CD4-positive, alpha-beta T cell (primary cell): ENCODE measurements at regions not wholly inside any gene's neighbourhood (a gene's known extent, or its start where the extent isn't known, plus 50 kb on each side); places are given as distances from the start of the nearest gene placed in this dataset.
A peak's percentile ranks its signal among the peaks of the same experiment; 100 is the strongest.

Source experiments
- ATAC-seq: fragments of 200-7000 bp; cut with Tn5 transposase; one replicate; pipeline ENCODE4 v1.10.0; 2022; ENCODE audit warnings: mild to moderate bottlenecking; ENCODE audit not compliant: poor library complexity
- CTCF ChIA-PET: fragments of 350-600 bp; sonication (Branson Sonifier 250); formaldehyde crosslinking; loops from one replicate; lab custom pipeline; 2021; ENCODE audit warnings: antibody characterized with exemption, inconsistent platforms; lab: Charles Lee
- POLR2A ChIA-PET: fragments of 350-600 bp; sonication (Branson Sonifier 250); formaldehyde crosslinking; loops from one replicate; lab custom pipeline; 2021; ENCODE audit warnings: antibody characterized with exemption, inconsistent platforms; lab: Charles Lee
- DNase-seq, 14 experiments: peaks; one replicate each; pipeline ENCODE4 v3.0.0-alpha.2; 2013 to 2020; ENCODE audit warnings: mixed read lengths in 2 of 14
- H3K27ac ChIP-seq, 2 donors: one replicate each; pipeline versions ENCODE4 v1.5.1 to v1.7.0; 2013; ENCODE audit warnings: low read length in 2 of 2, low read depth in 1 of 2, mild to moderate bottlenecking in 1 of 2
- H3K27me3 ChIP-seq, 2 experiments: 1 replicate in 1 of 2; 2 replicates in 1 of 2; pipeline versions ENCODE4 v1.6.1 to v1.7.0; 2013; ENCODE audit warnings: low read length in 2 of 2, control low read depth in 1 of 2, mild to moderate bottlenecking in 1 of 2, moderate library complexity in 1 of 2; ENCODE audit not compliant: insufficient read depth in 2 of 2, control insufficient read depth in 1 of 2
- H3K36me3 ChIP-seq: one replicate; pipeline ENCODE4 v1.6.1; 2013; ENCODE audit warnings: low read length, control low read depth; ENCODE audit not compliant: insufficient read depth
- H3K4me1 ChIP-seq: one replicate; pipeline ENCODE4 v1.6.1; 2013; ENCODE audit warnings: low read length, control low read depth; ENCODE audit not compliant: insufficient read depth
- H3K4me3 ChIP-seq: one replicate; pipeline ENCODE4 v1.5.1; 2013; ENCODE audit warnings: mild to moderate bottlenecking, low read length, moderate library complexity
- H3K9me3 ChIP-seq, 2 experiments: 1 replicate in 1 of 2; 2 replicates in 1 of 2; pipeline versions ENCODE4 v1.6.1 to v1.7.0; 2013; ENCODE audit warnings: low read length in 2 of 2, mild to moderate bottlenecking in 2 of 2, control low read depth in 1 of 2, moderate library complexity in 1 of 2; ENCODE audit not compliant: control insufficient read depth in 1 of 2, insufficient read depth in 1 of 2
- H3K27ac Mint-ChIP-seq: one replicate; pipeline ENCODE4 v1.8.0; 2020; ENCODE audit warnings: mixed read lengths
- H3K27me3 Mint-ChIP-seq: one replicate; pipeline ENCODE4 v1.8.0; 2021; ENCODE audit warnings: mixed read lengths
- H3K36me3 Mint-ChIP-seq: one replicate; pipeline ENCODE4 v1.8.0; 2021; ENCODE audit warnings: low read depth, mixed read lengths
- H3K4me1 Mint-ChIP-seq: one replicate; pipeline ENCODE4 v1.8.0; 2021; ENCODE audit warnings: low read depth, mixed read lengths
- H3K4me3 Mint-ChIP-seq: one replicate; pipeline ENCODE4 v1.8.0; 2020; ENCODE audit warnings: mild to moderate bottlenecking, mixed read lengths
- H3K9me3 Mint-ChIP-seq: one replicate; pipeline ENCODE4 v1.8.0; 2020; ENCODE audit warnings: mixed read lengths
- CTCF ChIP-seq: fragments of 200-600 bp; IDR thresholded peaks from one replicate; pipeline ENCODE4 v1.8.0; 2022; ENCODE audit warnings: antibody characterized with exemption, mild to moderate bottlenecking
- intact Hi-C, 2 experiments: fragments of 100-400 bp; cut with DNase I in 1 of 2; cut with micrococcal nuclease in 1 of 2; formaldehyde crosslinking; loops; one replicate each; pipeline versions ENCODE4 v1.15.1 to v1.9.0; 2023 to 2025; cut with DNase I, micrococcal nuclease

GRCh38 chr2:234306426-234307173, 190.3 kb downstream of the ARL4C start:
- no peaks in the 10 kb centered on the region for H3K27me3 Mint-ChIP-seq
- POLR2A ChIA-PET: interaction anchor here (1.1 kb wide), 1 partner anchor 14 kb away, joined by 5 read pairs; no protein-coding TSS in a partner anchor
- no peaks in the 10 kb centered on the region for H3K36me3 ChIP-seq
- peak overlapping the region; percentile 88 for H3K27ac Mint-ChIP-seq
- no peak for DNase-seq
- no peaks in the 10 kb centered on the region for H3K36me3 Mint-ChIP-seq
- H3K4me3 Mint-ChIP-seq: no peak overlapping the region
- ATAC-seq: no peak
- TF ChIP-seq CTCF: no peak
- H3K4me3 ChIP-seq: no peak overlapping the region
- H3K27me3 ChIP-seq: no peaks in the 10 kb centered on the region
- no peaks in the 10 kb centered on the region for H3K9me3 ChIP-seq
- H3K9me3 Mint-ChIP-seq: no peaks in the 10 kb centered on the region
- CTCF ChIA-PET: interaction anchor here (1.1 to 3.4 kb wide), 2 partner anchors 10 to 14 kb away, joined by 3 to 13 read pairs; no protein-coding TSS in a partner anchor
- H3K4me1 Mint-ChIP-seq: peaks cover 74% of the 10 kb centered on the region
- intact Hi-C loops: no loop called here
- peaks cover 36% of the 10 kb centered on the region for H3K4me1 ChIP-seq
- H3K27ac ChIP-seq: no peak overlapping the region

GRCh38 chr2:234305846-234306245, 191.0 kb downstream of the ARL4C start:
- Mint-ChIP-seq H3K4me3 (no peak overlapping the region), H3K4me1 (peaks cover 81% of the 10 kb centered on the region), H3K9me3 (no peaks in the 10 kb centered on the region), H3K36me3 (no peaks in the 10 kb centered on the region), H3K27ac (peak overlapping the region; percentile 60), H3K27me3 (no peaks in the 10 kb centered on the region)
- peaks cover 44% of the 10 kb centered on the region for H3K4me1 ChIP-seq
- no peak overlapping the region for H3K27ac ChIP-seq
- intact Hi-C loops: no loop called here
- H3K9me3 ChIP-seq: no peaks in the 10 kb centered on the region
- no peak for TF ChIP-seq CTCF
- no peaks in the 10 kb centered on the region for H3K27me3 ChIP-seq
- DNase-seq (no peak), ATAC-seq (no peak)
- ChIA-PET POLR2A (no interaction called here), CTCF (interaction anchor here (1.0 kb wide), 1 partner anchor 16 kb away, joined by 4 read pairs; no protein-coding TSS in a partner anchor)
- no peak overlapping the region for H3K4me3 ChIP-seq
- no peaks in the 10 kb centered on the region for H3K36me3 ChIP-seq

- H3K27ac Mint-ChIP-seq: peak overlapping the region; percentile 16
- no peaks in the 10 kb centered on the region for H3K9me3 ChIP-seq
- TF ChIP-seq CTCF: no peak
- H3K27me3 Mint-ChIP-seq: no peaks in the 10 kb centered on the region
- intact Hi-C loops: no loop called here
- ChIA-PET CTCF (interaction anchor here (0.5 to 1.0 kb wide), 4 partner anchors 11 to 135 kb away, joined by 3 to 4 read pairs (median 3); no protein-coding TSS in a partner anchor), POLR2A (interaction anchor here (1.0 to 1.3 kb wide), 2 partner anchors 12 to 14 kb away, joined by 3 read pairs; no protein-coding TSS in a partner anchor)
- peaks cover 83% of the 10 kb centered on the region for H3K4me1 Mint-ChIP-seq
- DNase-seq: no peak
- H3K4me3 ChIP-seq: no peak overlapping the region
- no peaks in the 10 kb centered on the region for H3K27me3 ChIP-seq
- no peaks in the 10 kb centered on the region for H3K36me3 Mint-ChIP-seq
- ATAC-seq: no peak
- no peak overlapping the region for H3K27ac ChIP-seq
- no peaks in the 10 kb centered on the region for H3K36me3 ChIP-seq
- peaks cover 53% of the 10 kb centered on the region for H3K4me1 ChIP-seq
- no peaks in the 10 kb centered on the region for H3K9me3 Mint-ChIP-seq
- H3K4me3 Mint-ChIP-seq: no peak overlapping the region
Measured at GRCh38 chr2:234304950-234305349, 191.9 kb downstream of the ARL4C start.
